ENCODE measurements at regions not wholly inside any gene's neighbourhood (a gene's known extent, or its start where the extent isn't known, plus 50 kb on each side); places are given as distances from the start of the nearest gene placed in this dataset.
"Not testable (repeated sequence)": the region's sequence is repeated elsewhere in the genome, so short reads cannot be mapped to it uniquely, and the experiment has no call there.

- DNase-seq = no peak
These were observed 50.9 kb upstream of the NXT1 start for GRCh38 chr20:23299673-23300050.

GRCh38 chr20:23298926-23299672 lies 51.5 kb upstream of the NXT1 start:
- DNase-seq = no peak

- no peak for DNase-seq
These were observed 52.4 kb upstream of the NXT1 start for GRCh38 chr20:23298155-23298554.

- DNase-seq = no peak
These were observed 53.5 kb upstream of the NXT1 start for GRCh38 chr20:23296841-23297701.

GRCh38 chr20:23295934-23296333 lies 54.7 kb upstream of the NXT1 start:
- DNase-seq = no peak

- no peak for DNase-seq
These were observed 55.9 kb upstream of the NXT1 start for GRCh38 chr20:23294671-23295070.

GRCh38 chr20:23294166-23294565 lies 56.4 kb upstream of the NXT1 start:
- no peak for DNase-seq

GRCh38 chr20:23293689-23294088 lies 56.9 kb upstream of the NXT1 start:
- DNase-seq = no peak

- DNase-seq = not testable (repeated sequence)
These were observed 58.3 kb upstream of the NXT1 start for GRCh38 chr20:23292311-23292710.

- DNase-seq = no peak
These were observed 58.9 kb upstream of the NXT1 start for GRCh38 chr20:23291575-23292240.

- no peak for DNase-seq
These were observed 59.6 kb upstream of the NXT1 start for GRCh38 chr20:23290761-23291574.

GRCh38 chr20:23289724-23290395 lies 60.7 kb upstream of the NXT1 start:
- DNase-seq = no peak

- DNase-seq = no peak
These were observed 61.3 kb upstream of the NXT1 start for GRCh38 chr20:23289249-23289648.

GRCh38 chr20:23287354-23288190 lies 63.0 kb upstream of the NXT1 start:
- DNase-seq = no peak

- no peak for DNase-seq
These were observed 64.2 kb upstream of the NXT1 start for GRCh38 chr20:23286346-23286745.

- no peak for DNase-seq
These were observed 65.1 kb upstream of the NXT1 start for GRCh38 chr20:23285536-23285935.

GRCh38 chr20:23284009-23284408 lies 66.6 kb upstream of the NXT1 start:
- DNase-seq = no peak

- no peak for DNase-seq
These were observed 67.3 kb upstream of the NXT1 start for GRCh38 chr20:23283096-23283850.

- no peak for DNase-seq
These were observed 68.0 kb upstream of the NXT1 start for GRCh38 chr20:23282546-23282945.

- DNase-seq = no peak
These were observed 68.5 kb upstream of the NXT1 start for GRCh38 chr20:23282111-23282510.

- DNase-seq = no peak
These were observed 70.8 kb upstream of the NXT1 start for GRCh38 chr20:23279836-23280235.
